ENCODE measurements at regions not wholly inside any gene's neighbourhood (a gene's known extent, or its start where the extent isn't known, plus 50 kb on each side); places are given as distances from the start of the nearest gene placed in this dataset.
"Not testable (repeated sequence)": the region's sequence is repeated elsewhere in the genome, so short reads cannot be mapped to it uniquely, and the experiment has no call there.

DNA sequence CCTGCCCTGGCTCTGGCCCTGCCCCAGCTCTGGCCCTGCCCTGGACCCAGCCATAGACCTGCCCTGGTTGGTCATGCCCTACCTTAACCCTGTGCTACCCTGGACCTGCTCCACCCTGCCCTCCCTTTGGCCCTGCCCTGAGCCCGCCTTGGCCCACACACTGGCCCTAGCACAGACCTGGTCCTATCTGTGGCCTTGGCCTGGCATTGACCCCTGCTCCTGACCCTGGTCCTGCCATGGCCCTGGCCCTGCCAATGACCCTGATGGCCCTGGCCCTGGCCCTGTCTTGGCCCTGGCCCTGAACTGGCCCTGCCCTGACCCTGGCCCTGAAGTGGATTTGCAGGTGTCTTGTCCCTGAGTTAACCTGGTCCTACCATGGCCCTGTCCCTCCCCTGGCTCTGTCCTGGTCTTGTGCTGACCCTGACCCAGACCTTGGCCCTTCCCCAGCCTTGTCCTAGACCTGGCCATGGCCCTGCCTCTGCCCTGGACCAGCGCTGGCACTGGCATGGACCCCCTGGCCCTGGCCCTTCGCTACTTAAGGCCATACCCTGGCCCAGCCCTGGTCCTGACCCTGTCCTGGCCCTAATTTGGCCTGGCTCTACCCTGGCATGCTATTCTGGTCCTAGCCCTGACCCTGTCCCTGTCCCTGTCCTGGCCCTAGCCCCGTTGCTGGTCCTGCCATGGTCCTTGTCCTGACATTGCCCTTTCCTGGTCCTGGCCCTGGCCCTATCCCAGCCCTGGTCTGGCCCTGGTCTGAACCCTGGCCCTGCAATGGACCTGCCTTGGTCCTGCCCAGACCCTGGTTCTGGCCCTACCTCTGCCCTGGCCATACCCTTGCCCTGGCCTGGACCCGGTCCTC, 253.7 kb downstream of the TP53TG3F start:
- H3K4me1 ChIP-seq; H3K4me3 ChIP-seq; H3K9me3 ChIP-seq; intact Hi-C loops (cut with DNase I); ATAC-seq; H3K27me3 ChIP-seq; H3K36me3 ChIP-seq (replicated peaks in 1 of 2; ENCODE audit: insufficient read depth in 1 of 2, low read depth in 2 of 2); DNase-seq; H3K27ac ChIP-seq: not testable (repeated sequence)
- 79 to 92% methylated on average over 4 of the region's 5 CpGs for WGBS, 2 donors

DNA sequence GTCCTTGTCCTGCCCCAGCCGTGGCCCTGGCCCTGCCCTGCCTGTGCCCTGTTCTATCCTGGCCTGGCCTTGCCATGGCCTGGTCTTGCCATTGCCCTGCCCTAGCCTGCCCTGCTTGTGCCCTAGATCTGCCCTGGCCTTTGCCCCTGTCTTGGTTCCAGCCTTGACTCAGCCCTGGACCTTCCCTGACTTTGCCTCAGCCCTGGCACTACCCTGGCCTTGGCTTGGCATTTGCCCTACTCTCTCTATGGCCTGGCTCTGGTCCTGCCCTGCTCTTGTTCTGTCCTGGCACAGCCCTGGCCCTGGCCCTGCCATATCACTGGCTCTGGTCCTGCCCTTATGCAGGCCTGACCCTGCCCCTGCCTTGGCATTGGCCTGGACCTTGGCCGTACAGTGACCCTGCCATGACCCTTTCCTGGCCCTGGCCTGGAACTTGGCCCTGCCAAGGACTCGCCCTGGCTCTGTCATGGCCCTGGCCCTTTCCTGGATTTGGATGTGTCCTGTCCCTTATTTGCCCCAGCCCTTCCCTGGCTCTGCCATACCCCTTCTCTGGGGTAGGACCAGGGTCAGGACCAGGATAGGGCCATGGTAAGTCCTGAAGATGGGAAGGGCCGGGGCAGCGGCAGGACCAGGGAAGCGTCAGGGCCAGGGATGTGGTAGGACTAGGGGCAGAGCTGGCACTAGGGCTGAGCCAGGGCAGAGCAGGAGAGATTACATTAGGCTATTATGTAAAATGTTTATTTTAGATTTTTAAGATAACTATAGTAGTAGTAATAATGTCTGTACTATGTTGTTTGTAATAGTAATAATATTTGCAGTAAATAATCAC, 254.5 kb downstream of the TP53TG3F start:
- H3K27ac ChIP-seq; ATAC-seq; intact Hi-C loops (cut with DNase I); H3K4me1 ChIP-seq; H3K27me3 ChIP-seq; H3K9me3 ChIP-seq; H3K4me3 ChIP-seq; DNase-seq; H3K36me3 ChIP-seq (replicated peaks in 1 of 2; ENCODE audit: insufficient read depth in 1 of 2, low read depth in 2 of 2): not testable (repeated sequence)
- WGBS, 2 donors = 85 to 87% methylated on average over 5 to 6 of the region's 6 CpGs

DNA sequence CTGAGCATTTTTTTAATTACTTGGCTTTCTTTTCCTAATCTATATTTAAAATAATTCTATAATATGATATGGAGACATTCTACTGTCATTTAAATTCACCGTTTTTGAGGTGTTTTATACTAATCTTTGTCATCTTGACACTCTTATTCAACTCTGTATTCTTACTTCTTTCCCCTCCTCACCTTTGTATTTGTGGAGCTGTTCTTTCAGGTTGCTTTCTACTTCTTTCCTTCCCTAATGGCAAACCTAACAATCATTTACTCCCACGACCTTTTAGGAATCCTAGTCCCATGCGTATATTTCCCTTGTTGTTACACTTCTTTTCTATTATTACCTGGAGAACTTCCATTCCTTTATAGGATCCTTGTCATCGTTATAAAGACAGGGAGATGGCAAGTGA, 271.8 kb downstream of the TP53TG3F start:
- H3K4me1 ChIP-seq; H3K4me3 ChIP-seq; DNase-seq; H3K27ac ChIP-seq; H3K36me3 ChIP-seq (replicated peaks in 1 of 2; ENCODE audit: insufficient read depth in 1 of 2, low read depth in 2 of 2); H3K9me3 ChIP-seq; intact Hi-C loops (cut with DNase I); H3K27me3 ChIP-seq; ATAC-seq: not testable (repeated sequence)
- 11 to 22% methylated on average over 3 to 4 of the region's 4 CpGs for WGBS, 2 donors

DNA sequence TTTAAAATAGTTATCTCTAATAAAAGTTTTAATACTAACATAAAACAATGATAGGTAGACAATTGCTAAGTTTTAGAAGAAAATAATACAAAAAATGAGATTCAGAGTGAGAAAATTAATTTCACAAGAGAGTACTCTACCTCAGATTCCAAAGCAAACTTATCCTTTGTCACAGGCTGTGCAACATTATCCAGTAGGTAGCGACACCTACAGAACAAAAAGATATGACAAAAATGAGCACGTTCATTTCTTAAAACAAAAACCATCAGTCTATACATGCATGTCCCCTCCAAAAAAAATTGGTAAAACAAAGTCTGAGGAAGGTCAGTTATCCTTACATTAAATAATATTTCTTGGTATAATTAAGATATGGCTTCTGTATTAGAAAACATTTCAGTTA, 275.2 kb downstream of the TP53TG3F start:
- H3K4me1 ChIP-seq; H3K9me3 ChIP-seq; H3K36me3 ChIP-seq (replicated peaks in 1 of 2; ENCODE audit: insufficient read depth in 1 of 2, low read depth in 2 of 2); intact Hi-C loops (cut with DNase I); H3K4me3 ChIP-seq; ATAC-seq; DNase-seq; H3K27ac ChIP-seq; H3K27me3 ChIP-seq: not testable (repeated sequence)
- WGBS, 2 donors = 23 to 30% methylated on average over 2 of the region's 2 CpGs

DNA sequence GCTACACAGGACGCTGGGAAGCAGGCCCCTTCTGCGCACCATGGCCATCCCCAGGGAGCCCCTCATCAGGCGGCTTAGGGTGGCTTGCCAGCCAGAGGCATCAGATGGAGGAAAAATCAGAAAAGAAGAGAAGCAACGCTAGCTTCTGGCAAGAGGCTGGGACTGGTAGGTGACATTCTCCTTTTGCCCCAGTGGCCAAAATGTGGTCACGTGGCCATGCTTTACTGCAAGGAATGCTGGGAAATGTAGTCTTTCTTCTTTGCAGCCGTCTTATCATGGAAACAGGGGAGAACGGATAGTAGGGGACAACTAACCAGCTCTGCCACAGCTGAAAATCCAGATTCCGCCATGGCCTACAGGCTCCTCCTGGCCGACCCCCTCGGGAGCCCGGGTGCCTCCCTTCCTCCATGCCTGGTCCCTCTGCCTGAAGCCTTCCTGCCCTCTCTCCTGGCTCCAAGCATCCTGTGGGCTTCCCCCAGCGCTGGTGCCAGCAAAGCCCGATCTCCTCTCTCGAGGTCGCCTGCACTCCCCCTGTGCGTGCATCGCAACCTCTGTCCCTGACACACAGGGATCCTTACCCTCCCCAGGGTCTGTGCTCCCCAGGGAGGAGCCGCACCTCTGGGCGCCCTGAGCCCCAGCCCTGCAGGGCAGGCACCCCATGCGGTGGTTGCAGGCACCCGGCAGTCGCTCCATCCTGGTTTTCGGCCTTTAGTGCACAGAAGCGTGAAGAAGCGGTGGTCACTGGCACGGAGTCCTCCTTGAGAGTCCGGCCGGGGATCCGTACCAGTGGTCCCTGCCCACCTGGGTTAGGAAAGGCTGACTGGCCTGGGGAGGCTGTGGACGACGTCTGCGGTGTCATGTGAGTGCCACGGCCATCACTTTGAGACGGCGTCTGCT, 307.7 kb downstream of the TP53TG3F start:
- H3K9me3 ChIP-seq; intact Hi-C loops (cut with DNase I); ATAC-seq; DNase-seq; H3K36me3 ChIP-seq (replicated peaks in 1 of 2; ENCODE audit: insufficient read depth in 1 of 2, low read depth in 2 of 2); H3K27ac ChIP-seq; H3K4me3 ChIP-seq; H3K27me3 ChIP-seq; H3K4me1 ChIP-seq: not testable (repeated sequence)
- 71 to 75% methylated on average over 12 to 27 of the region's 35 CpGs for WGBS, 2 donors

DNA sequence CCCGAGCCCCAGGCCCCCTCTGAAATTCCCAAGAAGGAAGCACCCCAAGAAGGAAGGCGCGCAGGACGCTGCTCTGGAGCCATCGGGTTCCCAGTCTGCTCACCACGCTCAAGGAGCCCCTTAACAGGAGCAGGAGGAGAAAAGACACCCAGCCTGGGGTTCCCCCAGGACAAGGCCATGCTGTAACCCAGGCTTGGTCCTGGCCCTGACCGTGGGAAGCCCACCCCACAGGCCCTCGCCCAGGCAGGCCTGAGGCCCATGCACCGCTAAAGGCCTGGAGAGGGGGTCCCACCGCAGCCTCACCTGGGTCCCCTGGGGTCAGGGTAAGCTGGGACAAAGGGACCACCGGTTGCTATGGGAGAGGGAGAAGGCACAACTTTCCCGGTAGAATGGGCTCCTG, 309.3 kb downstream of the TP53TG3F start:
- H3K4me3 ChIP-seq; H3K4me1 ChIP-seq; DNase-seq; H3K9me3 ChIP-seq; H3K27me3 ChIP-seq; H3K27ac ChIP-seq; intact Hi-C loops (cut with DNase I); ATAC-seq; H3K36me3 ChIP-seq (replicated peaks in 1 of 2; ENCODE audit: insufficient read depth in 1 of 2, low read depth in 2 of 2): not testable (repeated sequence)
- WGBS, 2 donors = 60% methylated on average over 1 of the region's 12 CpGs; no CpG with 5 or more reads in 1 of the 2 donors

DNA sequence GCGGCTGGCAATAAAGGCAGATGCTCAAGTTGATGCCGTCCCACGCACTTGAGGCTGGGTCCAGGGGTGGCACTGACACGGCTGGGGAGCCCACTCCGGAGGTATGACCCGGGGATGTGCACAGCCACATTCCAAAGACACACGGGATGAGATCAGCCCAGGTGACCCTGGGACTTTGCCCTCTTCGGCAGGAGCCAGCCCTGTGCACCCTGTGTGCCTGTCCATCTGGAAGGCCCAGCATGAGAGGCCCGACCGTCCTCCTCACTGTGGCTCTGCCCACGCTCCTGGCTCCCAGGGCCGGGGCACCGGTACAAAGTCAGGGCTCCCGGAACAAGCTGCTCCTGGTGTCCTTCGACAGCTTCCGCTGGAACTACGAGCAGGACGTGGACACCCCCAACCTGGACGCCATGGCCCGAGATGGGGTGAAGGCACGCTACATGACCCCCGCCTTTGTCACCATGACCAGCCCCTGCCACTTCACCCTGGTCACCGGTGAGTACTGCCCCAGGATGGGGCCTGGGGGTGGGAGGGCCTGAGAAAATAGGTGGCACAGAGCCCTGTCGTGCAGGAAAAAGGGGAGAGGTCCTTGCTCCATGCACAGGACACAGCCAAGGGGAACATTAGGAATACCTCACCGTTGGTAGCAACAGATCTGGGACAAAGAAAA, 309.9 kb downstream of the TP53TG3F start:
- intact Hi-C loops (cut with DNase I); H3K4me1 ChIP-seq; H3K27ac ChIP-seq; H3K9me3 ChIP-seq; H3K4me3 ChIP-seq; DNase-seq; H3K27me3 ChIP-seq; H3K36me3 ChIP-seq (replicated peaks in 1 of 2; ENCODE audit: insufficient read depth in 1 of 2, low read depth in 2 of 2); ATAC-seq: not testable (repeated sequence)
- 60 to 84% methylated on average over 1 to 9 of the region's 25 CpGs for WGBS, 2 donors

DNA sequence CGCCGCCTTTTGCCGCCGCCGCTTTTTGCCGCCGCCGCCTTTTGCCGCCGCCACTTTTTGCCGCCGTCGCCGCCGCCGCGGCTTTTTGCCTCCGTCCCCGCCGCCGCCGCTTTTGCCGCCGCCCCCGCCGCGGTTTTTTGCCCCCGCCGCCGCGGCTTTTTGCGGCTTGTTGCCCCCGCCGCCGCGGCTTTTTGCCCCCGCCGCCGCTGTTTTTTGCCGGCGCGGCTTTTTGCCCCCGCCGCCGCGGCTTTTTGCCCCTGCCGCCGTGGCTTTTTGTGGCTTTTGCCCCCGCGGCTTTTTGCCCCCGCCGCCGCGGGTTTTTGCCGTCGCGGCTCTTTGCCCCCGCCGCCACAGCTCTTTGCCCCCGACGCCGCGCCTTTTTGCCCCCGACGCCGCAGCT, 311.1 kb downstream of the TP53TG3F start:
- H3K36me3 ChIP-seq (replicated peaks in 1 of 2; ENCODE audit: insufficient read depth in 1 of 2, low read depth in 2 of 2); intact Hi-C loops (cut with DNase I); H3K27me3 ChIP-seq; ATAC-seq; H3K4me3 ChIP-seq; H3K27ac ChIP-seq; DNase-seq; H3K9me3 ChIP-seq; H3K4me1 ChIP-seq: not testable (repeated sequence)
- WGBS, 2 donors = 35 to 72% methylated on average over 25 to 65 of the region's 66 CpGs

DNA sequence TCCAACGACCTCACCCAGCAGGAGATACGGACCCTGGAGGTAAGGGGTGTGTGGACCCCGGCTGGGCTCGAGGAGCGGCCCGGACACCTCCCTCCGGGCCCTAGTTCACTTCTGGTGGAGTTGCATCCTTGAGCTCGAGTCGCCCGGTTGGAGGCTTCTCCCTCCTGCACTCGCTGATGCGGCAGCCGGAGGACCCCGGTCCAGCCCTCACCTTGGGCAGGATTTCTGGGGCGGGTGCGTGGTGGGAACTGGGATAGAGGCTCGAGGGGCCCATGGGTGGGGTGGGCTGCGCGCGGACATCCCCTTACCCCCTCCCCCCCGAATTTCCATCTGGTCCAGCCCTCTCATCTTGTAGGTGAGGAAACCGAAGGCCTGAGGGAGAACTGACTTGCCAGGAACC, 311.8 kb downstream of the TP53TG3F start:
- H3K4me1 ChIP-seq; H3K27ac ChIP-seq; DNase-seq; H3K4me3 ChIP-seq; H3K9me3 ChIP-seq; intact Hi-C loops (cut with DNase I); H3K36me3 ChIP-seq (replicated peaks in 1 of 2; ENCODE audit: insufficient read depth in 1 of 2, low read depth in 2 of 2); ATAC-seq; H3K27me3 ChIP-seq: not testable (repeated sequence)
- WGBS, 2 donors = 57% methylated on average over 5 of the region's 22 CpGs; no CpG with 5 or more reads in 1 of the 2 donors

DNA sequence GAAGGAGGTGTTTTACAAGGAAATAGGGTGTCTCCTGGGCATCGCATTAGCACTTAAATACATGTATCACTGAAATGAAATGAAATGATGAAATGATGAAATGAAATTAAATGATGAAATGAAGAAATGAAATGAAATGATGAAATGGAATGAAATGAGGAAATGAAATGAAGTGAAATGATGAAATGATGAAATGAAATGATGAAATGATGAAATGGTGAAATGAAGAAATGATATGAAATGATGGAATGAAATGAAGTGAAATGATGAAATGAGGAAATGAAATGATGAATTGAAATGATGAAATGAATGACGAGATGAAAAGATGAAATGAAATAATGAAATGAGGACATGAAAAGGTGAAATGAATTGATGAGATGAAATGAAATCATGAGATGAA, 314.6 kb downstream of the TP53TG3F start:
- WGBS, 2 donors = 64 to 65% methylated on average over 2 of the region's 2 CpGs
- H3K4me3 ChIP-seq; DNase-seq; H3K27me3 ChIP-seq; intact Hi-C loops (cut with DNase I); H3K27ac ChIP-seq; H3K4me1 ChIP-seq; H3K36me3 ChIP-seq (replicated peaks in 1 of 2; ENCODE audit: insufficient read depth in 1 of 2, low read depth in 2 of 2); ATAC-seq; H3K9me3 ChIP-seq: not testable (repeated sequence)

DNA sequence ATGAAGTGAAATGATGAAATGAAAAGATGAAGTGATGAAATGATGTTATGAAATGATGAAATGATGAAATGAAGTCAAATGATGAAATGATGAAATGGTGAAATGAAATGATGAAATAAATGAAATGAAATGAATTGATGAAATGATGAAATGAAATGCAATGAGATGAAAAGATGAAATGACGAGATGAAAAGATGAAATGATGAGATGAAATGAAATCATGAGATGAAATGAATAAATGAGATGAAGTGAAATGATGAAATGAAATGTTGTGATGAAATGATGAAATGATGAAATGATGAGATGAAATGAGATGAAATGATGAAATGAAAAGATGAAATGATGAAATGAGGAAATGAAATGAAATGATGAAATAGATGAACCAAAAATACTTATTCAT, 315.3 kb downstream of the TP53TG3F start:
- DNase-seq; H3K27ac ChIP-seq; H3K27me3 ChIP-seq; ATAC-seq; H3K36me3 ChIP-seq (replicated peaks in 1 of 2; ENCODE audit: insufficient read depth in 1 of 2, low read depth in 2 of 2); H3K4me1 ChIP-seq; H3K4me3 ChIP-seq; H3K9me3 ChIP-seq; intact Hi-C loops (cut with DNase I): not testable (repeated sequence)
- 24 to 69% methylated on average over 1 of the region's 1 CpG for WGBS, 2 donors

Measured in body of pancreas (tissue), 4 donors.